Hematopoietic multipotent progenitor cell treated with erythropoietin and hydrocortisone succinate and interleukin-3 and kit ligand, for 8 days (in vitro differentiated cells): ENCODE measurements at regions not wholly inside any gene's neighbourhood (a gene's known extent, or its start where the extent isn't known, plus 50 kb on each side); places are given as distances from the start of the nearest gene placed in this dataset.
A peak's percentile ranks its signal among the peaks of the same experiment; 100 is the strongest.

Experiments
- DNase-seq: peaks from one replicate; pipeline ENCODE4 v3.0.0-alpha.2; 2015

- DNase-seq = no peak
Observed at GRCh38 chr17:77637818-77638575, 320.5 kb upstream of the TNRC6C start.

GRCh38 chr17:77640252-77640651, 318.3 kb upstream of the TNRC6C start:
- no peak for DNase-seq

- DNase-seq = no peak
Observed at GRCh38 chr17:77640916-77641605, 317.4 kb upstream of the TNRC6C start.

GRCh38 chr17:77641718-77642117, 316.8 kb upstream of the TNRC6C start:
- no peak for DNase-seq

GRCh38 chr17:77644181-77645071, 314.1 kb upstream of the TNRC6C start:
- no peak for DNase-seq

GRCh38 chr17:77645072-77646045, 313.1 kb upstream of the TNRC6C start:
- DNase-seq = peak; percentile 27

- DNase-seq = no peak
Observed at GRCh38 chr17:77646046-77646430, 312.5 kb upstream of the TNRC6C start.

- DNase-seq = no peak
Observed at GRCh38 chr17:77647531-77647930, 311.0 kb upstream of the TNRC6C start.

GRCh38 chr17:77649717-77650211, 308.7 kb upstream of the TNRC6C start:
- peak; percentile 49 for DNase-seq

GRCh38 chr17:77651988-77652387, 306.5 kb upstream of the TNRC6C start:
- DNase-seq = no peak

- no peak for DNase-seq
Observed at GRCh38 chr17:77654296-77654695, 304.2 kb upstream of the TNRC6C start.

GRCh38 chr17:77654850-77655249, 303.7 kb upstream of the TNRC6C start:
- DNase-seq = no peak

GRCh38 chr17:77656054-77656453, 302.4 kb upstream of the TNRC6C start:
- DNase-seq = no peak

GRCh38 chr17:77657839-77658238, 300.7 kb upstream of the TNRC6C start:
- DNase-seq = no peak

GRCh38 chr17:77660524-77660923, 298.0 kb upstream of the TNRC6C start:
- DNase-seq = no peak

GRCh38 chr17:77662833-77663232, 295.7 kb upstream of the TNRC6C start:
- DNase-seq = no peak

- no peak for DNase-seq
Observed at GRCh38 chr17:77664097-77664729, 294.3 kb upstream of the TNRC6C start.

- no peak for DNase-seq
Observed at GRCh38 chr17:77665833-77666232, 292.7 kb upstream of the TNRC6C start.

- DNase-seq = peak; percentile 16
Observed at GRCh38 chr17:77666462-77666861, 292.0 kb upstream of the TNRC6C start.

GRCh38 chr17:77666881-77667395, 291.6 kb upstream of the TNRC6C start:
- peak; percentile 18 for DNase-seq

- no peak for DNase-seq
Observed at GRCh38 chr17:77667478-77667877, 291.0 kb upstream of the TNRC6C start.
